Stimulated activated CD8-positive, alpha-beta memory T cell treated with anti-CD3 and anti-CD28 coated beads, Interleukin-7, amount 100 ng/mL, for 48 hours (primary cell): ENCODE measurements at regions not wholly inside any gene's neighbourhood (a gene's known extent, or its start where the extent isn't known, plus 50 kb on each side); places are given as distances from the start of the nearest gene placed in this dataset.

Experiments
- DNase-seq, 2 donors: peaks; one replicate each; pipeline ENCODE4 v3.0.0-alpha.2; 2020; ENCODE audit warnings: low read depth in 1 of 2; ENCODE audit errors: extremely low read depth in 1 of 2

GRCh38 chr2:45275242-45275805, 266.1 kb upstream of the SIX2 start:
- no peak for DNase-seq

- DNase-seq, result no peak
Observed at GRCh38 chr2:45274250-45274926, 265.1 kb upstream of the SIX2 start.

- DNase-seq, result no peak
Observed at GRCh38 chr2:45273412-45274249, 264.4 kb upstream of the SIX2 start.

- DNase-seq, result no peak
Observed at GRCh38 chr2:45272549-45273265, 263.5 kb upstream of the SIX2 start.

GRCh38 chr2:45269149-45269793, 260.0 kb upstream of the SIX2 start:
- DNase-seq, result no peak

GRCh38 chr2:45268631-45269030, 259.4 kb upstream of the SIX2 start:
- no peak for DNase-seq

- DNase-seq, result no peak
Observed at GRCh38 chr2:45267062-45267792, 258.0 kb upstream of the SIX2 start.

GRCh38 chr2:45265336-45265735, 256.1 kb upstream of the SIX2 start:
- no peak for DNase-seq

DNA sequence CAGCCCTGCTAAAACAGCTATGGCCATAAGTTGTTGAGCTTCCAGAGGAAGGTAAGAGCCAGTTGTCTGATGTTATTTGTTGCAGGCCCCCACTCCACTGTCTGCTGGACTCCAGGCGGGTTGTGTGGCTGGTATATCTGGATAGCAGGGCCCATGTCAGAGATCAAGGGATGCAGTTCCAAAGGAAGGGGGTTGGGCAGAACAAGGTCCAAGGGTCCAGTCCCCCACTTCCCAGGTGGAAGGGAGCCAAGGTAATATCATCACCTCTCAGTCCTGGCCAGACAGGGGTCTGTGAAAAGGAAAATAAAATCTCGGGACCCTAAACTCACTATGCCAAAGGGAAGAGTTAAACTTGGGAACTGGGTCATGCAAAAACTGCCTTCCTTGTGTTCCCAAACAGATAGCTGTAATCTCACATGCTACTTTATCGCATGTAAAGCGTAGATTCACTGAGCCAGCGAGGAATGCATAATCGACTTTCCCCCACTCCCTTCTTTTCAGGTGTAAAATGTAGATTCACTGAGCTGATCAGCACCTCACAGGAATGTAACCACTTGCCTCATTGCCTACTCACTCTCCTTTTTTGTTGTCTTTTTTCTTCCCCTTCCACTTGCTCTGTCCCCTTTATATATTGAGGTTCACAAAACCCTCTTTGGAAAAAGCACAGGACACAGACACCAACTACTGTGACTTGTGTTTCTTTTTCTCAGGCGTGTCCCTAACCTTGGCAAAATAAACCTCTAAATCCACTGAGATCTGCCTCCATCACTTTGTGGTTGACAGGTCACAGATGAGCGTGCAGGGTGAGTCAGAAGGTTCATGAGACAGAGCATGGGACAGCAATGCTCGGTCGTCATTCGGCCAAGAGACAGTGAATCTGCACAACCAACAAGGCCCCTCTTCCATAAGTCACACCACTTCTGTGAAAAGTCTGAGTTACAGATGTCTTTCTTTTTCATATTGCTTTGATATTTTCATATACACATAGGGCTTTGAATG, 255.3 kb upstream of the SIX2 start:
- peak in 1 of 2 donors; percentile 9 for DNase-seq

DNA sequence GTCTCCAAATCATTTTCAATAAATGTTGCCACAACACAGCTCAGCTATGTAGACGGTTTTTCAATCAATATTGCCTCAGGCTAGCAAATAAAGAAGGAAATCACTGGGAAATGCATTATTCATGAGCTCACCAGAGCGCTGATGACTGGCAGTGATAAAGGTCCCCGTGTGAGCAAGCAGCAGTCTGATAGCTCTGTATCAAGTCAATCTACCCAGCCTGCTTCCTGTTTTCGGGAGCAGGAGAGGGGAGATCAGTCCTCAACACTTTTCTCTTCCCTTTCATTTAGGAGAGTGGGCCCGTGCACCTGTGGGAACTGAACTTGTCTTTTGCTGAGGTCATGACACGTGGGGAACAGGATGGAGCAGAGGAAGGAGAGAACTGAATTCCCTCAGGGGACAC, 253.9 kb upstream of the SIX2 start:
- DNase-seq, result no peak

DNA sequence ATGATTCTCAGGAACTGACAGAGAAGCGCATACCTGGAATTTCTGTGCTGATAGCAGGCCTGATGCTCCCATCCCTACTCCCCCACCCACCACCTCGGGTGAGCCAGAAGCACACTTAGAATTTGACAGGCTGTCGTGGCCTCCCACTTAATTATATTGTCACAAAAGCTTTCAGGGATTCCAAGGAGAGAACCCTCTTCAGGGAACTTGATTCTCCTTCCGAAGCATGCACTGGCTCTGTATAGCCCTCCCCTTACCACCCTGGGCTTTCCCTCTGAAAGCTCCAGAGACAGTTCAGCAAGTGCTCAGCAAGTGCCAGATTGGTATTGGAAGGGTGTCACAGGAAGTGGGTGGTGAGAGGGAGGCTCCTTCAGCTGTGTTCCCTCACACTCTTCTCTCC, 252.5 kb upstream of the SIX2 start:
- no peak for DNase-seq

GRCh38 chr2:45260946-45261345, 251.7 kb upstream of the SIX2 start:
- no peak for DNase-seq

DNA sequence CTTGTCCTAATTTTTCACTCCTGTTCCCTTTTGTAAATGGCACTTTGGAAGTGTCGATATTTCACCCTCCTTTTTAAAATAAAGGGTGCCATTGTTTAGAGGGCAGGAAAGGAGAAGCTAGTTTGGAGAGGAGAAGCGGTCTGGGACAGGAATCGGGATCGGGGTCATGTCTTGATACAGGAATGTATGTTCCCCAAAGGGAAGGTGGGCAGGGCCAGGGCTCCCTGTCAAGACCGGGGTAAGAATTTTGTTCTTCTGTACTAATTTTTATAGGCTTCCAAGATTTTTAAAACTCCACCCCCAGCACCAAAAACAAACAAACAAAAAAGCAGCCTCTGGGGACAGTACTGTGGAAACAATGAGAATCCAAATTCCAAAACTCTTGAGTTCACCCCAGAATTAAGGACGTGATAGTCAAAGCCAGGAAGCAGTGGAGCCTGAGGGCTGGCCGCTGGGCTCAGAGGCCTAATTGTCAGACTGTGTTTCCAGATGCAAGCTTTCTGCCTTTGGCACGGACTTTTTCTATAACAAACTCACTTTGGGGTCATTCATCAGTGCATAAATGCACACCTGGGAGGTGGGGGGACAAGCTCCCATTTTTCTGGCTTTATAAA, 250.4 kb upstream of the SIX2 start:
- DNase-seq, result no peak

GRCh38 chr2:45259138-45259537, 249.9 kb upstream of the SIX2 start:
- no peak for DNase-seq

DNA sequence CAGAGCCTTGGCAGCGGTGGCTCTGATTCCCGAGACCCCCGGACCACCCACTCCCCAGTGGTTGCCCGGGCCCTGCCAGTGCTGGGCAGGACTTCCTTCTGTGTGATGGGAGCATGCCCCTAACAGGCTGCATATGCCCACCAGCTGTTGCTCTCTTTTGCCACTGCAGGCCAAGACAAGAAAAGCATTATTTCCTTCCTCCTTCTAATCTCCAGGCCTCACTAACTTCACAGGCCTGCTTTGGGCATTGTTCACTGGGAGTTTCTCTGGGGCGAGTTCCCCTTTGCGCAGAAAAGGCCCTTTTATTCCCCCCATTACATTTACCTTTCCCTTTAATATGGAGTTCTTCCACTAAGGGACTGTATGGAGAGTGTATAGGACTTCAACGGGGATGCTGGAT, 249.1 kb upstream of the SIX2 start:
- no peak for DNase-seq

GRCh38 chr2:45257820-45258219, 248.6 kb upstream of the SIX2 start:
- no peak for DNase-seq

DNA sequence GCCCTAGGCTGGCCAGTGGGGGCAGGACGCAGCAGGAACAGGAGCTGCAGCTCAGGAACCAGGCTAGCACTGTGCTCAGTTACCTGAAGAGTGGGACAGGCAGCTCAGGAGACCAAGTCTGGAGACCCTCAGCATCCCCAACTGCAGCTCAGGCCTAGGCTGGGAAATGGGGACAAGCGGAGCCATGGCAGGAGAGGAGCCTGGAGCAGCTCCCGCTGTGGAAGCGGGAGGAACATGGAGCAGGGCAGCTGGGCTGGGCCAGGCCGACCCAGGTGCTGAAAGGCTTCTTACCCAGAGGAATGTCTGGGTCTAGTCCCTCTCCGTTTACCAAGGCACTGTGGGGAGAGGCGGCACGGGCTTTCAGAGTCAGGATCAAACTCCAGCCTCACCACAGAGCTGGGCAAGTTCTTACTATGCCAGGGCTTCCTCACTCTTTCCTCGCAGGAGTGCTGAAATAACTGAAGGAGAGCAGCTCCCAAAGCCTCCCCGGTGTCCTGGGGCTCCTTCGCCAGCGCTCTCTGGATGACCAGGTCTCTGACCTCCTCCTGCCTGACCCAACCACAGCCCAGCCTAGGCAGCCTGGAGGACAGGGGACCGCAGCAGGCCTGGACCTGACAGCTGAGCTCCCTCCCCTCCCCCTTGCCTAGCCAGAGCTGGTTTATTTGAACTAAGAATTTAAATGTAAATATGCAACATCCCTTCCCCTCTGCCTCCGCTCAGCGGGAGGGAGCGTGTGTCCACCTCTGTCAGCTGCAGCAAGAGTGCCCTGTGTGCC, 247.8 kb upstream of the SIX2 start:
- no peak for DNase-seq
